ENCODE measurements at regions not wholly inside any gene's neighbourhood (a gene's known extent, or its start where the extent isn't known, plus 50 kb on each side); places are given as distances from the start of the nearest gene placed in this dataset.

GRCh38 chr22:44404341-44405020 lies 91.7 kb upstream of the SHISAL1 start:
- Histone ChIP-seq H3K27me3 (no peaks in the 10 kb centered on the region), H3K27ac (no peak overlapping the region), H3K9me3 (no peaks in the 10 kb centered on the region), H3K4me3 (replicated peaks in 1 of 3) (no peak overlapping the region), H3K4me1 (peaks cover 4 to 7% of the 10 kb centered on the region in 2 donors), H3K36me3 (no peaks in the 10 kb centered on the region)
- WGBS, 2 donors, result 89 to 92% methylated on average over 13 to 16 of the region's 16 CpGs
- intact Hi-C loops (cut with DNase I), result no loop called here
- no peak for DNase-seq
- TF ChIP-seq CTCF (IDR thresholded peaks at IDR 0.05) (no peak), POLR2A (IDR thresholded peaks at IDR 0.05) (no peak)

DNA sequence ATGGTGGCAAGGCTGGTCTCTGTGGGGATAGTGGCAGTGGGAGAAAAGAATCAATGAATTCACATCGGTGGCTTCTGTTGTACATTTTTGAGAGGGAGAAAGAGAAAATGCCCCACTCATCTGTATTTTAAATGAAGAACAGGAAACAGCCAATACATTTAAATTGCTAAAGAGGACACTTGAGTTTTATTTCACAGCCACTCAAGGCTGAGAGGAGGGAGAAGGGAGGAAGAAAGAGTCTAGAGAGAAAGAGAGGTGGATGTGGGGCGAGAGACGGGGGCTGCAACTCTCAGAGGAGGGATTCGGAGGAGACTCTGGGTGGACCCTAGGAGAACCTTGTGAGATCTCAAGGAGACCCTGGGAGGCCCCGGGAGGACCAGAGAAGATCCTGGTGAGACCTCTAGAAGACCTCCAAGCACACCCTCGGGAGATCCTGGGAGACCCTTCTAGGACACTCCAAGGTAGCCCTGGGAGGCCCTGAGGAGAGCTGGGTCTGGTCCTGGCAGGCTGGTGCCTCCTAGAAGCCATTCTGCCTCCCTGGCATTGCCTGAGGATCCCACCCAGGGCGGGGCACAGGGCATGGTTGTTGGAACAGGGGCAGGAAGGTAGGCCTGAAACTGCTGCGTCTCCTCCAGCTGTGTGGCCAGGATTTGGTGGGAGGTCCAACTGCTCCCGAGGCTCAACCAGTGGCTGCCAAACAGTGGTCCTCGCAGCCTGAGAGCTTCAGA lies 91.0 kb upstream of the SHISAL1 start:
- Histone ChIP-seq H3K27me3 (no peaks in the 10 kb centered on the region), H3K36me3 (no peaks in the 10 kb centered on the region), H3K4me3 (replicated peaks in 1 of 3) (no peak overlapping the region), H3K27ac (no peak overlapping the region), H3K4me1 (peaks cover 4 to 7% of the 10 kb centered on the region in 2 donors), H3K9me3 (no peaks in the 10 kb centered on the region)
- TF ChIP-seq CTCF (IDR thresholded peaks at IDR 0.05), result no peak
- WGBS, 2 donors, result 75 to 81% methylated on average over 10 of the region's 10 CpGs
- DNase-seq, result no peak
- intact Hi-C loops (cut with DNase I), result no loop called here

- Histone ChIP-seq H3K4me3 (replicated peaks in 1 of 3) (no peak overlapping the region), H3K27me3 (no peaks in the 10 kb centered on the region), H3K36me3 (no peaks in the 10 kb centered on the region), H3K27ac (no peak overlapping the region), H3K4me1 (peaks cover 4 to 7% of the 10 kb centered on the region in 2 donors), H3K9me3 (no peaks in the 10 kb centered on the region)
- intact Hi-C loops (cut with DNase I), result no loop called here
- TF ChIP-seq CTCF (IDR thresholded peaks at IDR 0.05) (no peak), POLR2A (IDR thresholded peaks at IDR 0.05) (no peak)
- WGBS, 2 donors, result 94 to 98% methylated on average over 5 of the region's 5 CpGs
- no peak for DNase-seq
Observed at GRCh38 chr22:44403166-44403565, 90.4 kb upstream of the SHISAL1 start.

DNA sequence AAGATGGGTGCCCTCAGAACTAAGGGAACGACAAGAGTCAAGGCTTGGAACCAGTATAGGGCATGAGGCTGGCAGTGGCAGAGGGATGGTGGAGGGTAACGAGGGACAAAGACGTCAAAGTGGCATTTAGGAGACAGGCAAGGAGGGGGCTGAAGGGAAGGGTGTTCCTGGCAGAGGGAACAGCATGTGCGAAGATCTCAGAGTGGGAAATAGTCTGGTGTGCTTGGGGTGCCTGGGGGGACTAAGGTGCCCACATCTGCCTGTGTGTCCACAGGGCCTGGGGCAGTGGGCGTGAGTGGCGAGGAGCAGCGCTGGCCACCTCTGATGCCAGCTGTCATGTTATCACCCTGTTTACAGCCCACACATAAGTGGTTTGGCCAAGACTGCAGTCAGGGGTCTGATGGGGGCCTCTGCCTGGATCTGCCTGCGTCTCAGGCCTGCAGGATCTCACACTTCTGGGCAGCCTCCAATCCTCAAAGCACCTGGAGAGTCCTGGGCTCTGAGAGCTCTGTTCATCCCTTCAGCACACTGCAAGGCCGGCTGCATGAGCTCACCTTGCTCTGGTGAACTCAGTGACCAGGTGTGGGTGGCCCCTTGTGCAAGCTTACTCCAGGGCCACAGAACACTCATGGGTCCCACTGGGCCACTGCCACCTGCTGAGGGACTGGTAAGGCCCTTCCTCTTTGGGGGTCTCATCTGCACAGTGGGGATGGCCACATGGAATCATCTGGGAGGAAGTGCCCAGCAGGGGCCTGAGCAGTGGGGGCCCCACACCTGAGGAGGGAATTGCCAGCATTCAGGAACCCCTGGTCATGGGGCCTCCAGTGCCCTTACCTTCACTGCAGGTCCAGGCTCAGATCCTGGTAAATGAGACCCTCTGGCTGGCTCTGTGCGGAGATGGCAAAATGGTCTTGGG lies 89.7 kb upstream of the SHISAL1 start:
- H3K36me3 ChIP-seq, result no peaks in the 10 kb centered on the region
- 96 to 98% methylated on average over 9 of the region's 10 CpGs for WGBS, 2 donors
- no peaks in the 10 kb centered on the region for H3K27me3 ChIP-seq
- no peak overlapping the region for H3K4me3 ChIP-seq (replicated peaks in 1 of 3)
- no peak for DNase-seq
- H3K27ac ChIP-seq, result no peak overlapping the region
- peaks cover 4 to 7% of the 10 kb centered on the region in 2 donors for H3K4me1 ChIP-seq
- no peak for TF ChIP-seq POLR2A (IDR thresholded peaks at IDR 0.05)
- TF ChIP-seq CTCF (IDR thresholded peaks at IDR 0.05), result no peak
- H3K9me3 ChIP-seq, result no peaks in the 10 kb centered on the region
- intact Hi-C loops (cut with DNase I), result no loop called here
